KBM-7 (cell line): ENCODE measurements at regions not wholly inside any gene's neighbourhood (a gene's known extent, or its start where the extent isn't known, plus 50 kb on each side); places are given as distances from the start of the nearest gene placed in this dataset.
"Not testable (repeated sequence)": the region's sequence is repeated elsewhere in the genome, so short reads cannot be mapped to it uniquely, and the experiment has no call there.

Source experiments
- DNase-seq: peaks from one replicate; pipeline ENCODE4 v3.0.0-alpha.2; 2015
- in situ Hi-C: fragments of 300-500 bp; cut with MboI; formaldehyde crosslinking; loops from 2 replicates; pipeline ENCODE4 v1.14.3; 2020; ENCODE audit warnings: low sequenced_read_pairs, low pct_unique_long_range_greater_than_20kb, mixed read lengths

DNA sequence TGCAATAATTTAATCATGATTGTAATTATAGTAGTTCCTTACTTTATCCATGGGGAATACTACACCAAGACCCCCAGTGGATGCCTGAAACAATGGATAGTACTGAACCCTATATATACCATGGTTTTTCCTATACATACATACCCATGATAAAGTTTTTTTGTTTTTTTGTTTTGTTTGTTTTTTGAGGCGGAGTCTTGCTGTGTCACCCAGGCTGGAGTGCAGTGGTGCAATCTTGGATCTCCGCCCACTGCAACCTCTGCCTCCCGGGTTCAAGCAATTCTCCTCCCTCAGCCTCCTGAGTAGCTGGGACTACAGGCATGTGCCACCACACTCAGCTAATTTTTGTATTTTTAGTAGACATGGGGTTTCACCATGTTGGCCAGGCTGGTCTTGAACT lies 135.3 kb upstream of the HNRNPU start:
- DNase-seq, in situ Hi-C loops: not testable (repeated sequence)

DNA sequence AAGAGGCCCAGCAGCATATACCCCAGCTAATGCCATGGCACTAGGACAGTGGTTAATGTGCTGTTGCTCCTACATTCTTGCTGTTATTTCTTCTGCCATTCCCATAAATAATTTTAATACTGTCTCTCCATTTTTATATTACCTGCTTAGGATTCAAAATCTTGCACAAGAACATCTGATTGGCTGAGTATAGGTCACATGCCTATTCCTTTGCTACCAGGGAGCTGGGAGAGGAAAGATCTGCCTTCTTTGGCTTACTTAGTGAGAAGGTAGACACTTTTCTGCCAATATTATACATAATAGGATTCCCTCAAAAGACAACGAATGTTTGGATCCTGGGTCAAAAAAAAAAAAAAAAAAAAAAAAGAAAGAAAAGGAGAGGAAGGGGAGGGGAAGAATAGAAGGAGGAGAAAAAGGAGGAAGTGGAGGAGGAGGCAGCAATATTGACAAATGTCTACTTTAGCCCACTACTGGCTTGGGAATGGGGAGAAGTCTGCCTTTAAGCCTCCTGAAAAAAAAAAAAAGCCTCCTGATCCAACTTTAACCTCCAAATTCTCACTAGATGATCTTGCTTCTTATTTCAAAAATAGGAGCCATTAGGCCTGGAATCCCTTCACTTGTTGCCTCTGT lies 134.5 kb upstream of the HNRNPU start:
- in situ Hi-C loops: no loop called here
- no peak for DNase-seq

DNA sequence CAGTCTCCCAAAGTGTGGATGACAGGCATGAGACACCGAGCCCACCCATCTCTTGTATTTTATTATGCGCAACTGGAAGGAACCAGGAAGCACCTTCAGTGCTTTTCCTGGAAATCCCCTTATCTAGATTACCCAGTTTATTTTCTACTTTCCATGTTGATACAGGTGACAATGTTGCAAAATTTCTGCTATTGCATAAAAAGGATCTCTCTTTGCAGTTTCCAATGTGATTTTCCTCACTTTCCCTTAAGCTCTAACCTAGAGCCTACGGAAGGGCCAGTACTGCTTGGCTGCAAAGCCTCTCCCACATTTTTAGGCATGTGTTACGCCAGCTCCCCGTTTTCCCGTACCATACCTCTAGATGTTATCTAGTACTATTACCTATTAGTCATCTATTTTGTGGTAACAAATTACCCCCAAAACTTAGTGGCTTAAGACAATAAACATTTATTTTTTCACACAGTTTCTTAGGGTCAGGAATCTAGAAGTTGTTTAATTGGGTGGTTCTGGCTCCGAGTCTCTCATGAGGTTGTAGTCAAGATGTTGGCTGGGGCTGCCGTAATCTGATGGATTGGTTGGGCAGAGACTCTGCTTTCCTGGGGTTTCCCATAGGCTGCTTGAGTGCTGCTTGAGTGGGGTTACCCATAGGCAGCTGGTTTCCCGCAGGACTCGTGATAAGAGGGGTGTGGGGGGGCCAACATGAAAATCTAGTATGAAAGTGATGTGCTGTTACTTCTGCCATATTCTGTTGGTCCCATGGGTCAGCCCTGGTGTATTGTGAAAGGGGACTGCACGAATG lies 131.5 kb upstream of the HNRNPU start:
- in situ Hi-C loops: no loop called here
- no peak for DNase-seq

DNA sequence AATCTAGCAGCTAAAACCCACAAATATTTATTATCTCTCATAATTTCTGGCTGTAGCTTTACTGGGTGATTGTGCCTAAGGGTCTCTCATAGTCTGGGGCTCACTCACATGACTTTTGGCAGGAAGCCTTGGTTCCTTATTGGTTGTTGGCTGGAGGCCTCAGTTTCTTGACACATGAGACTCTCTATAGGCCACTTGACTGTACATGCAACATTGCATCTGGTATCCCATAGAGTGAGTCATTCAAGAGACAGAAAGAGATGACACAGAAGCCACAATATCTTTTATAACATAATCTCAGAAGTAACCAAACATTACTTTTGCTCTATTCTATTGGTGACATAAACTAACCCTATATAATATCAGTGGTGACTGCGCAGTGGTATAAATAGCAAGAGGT lies 128.5 kb upstream of the HNRNPU start:
- in situ Hi-C loops: no loop called here
- no peak for DNase-seq

DNA sequence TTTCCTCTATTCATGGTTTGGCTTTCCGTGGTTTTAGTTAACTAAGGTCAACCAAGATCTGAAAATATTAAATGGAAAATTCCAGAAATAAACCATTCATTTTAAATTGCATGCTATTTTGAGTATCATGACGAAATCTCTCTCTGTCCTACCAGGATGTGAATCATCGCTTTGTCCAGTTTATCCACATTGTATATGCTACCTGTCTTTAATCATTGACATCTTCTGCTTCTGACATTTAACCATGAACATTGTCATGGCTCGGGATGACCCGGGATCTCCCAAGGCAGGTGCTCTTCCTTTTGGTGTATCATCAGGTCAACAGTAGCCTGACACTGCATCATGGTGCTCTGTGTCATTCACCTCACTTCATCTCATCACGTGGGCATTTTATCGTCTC lies 125.5 kb upstream of the HNRNPU start:
- no peak for DNase-seq
- in situ Hi-C loops: no loop called here

DNA sequence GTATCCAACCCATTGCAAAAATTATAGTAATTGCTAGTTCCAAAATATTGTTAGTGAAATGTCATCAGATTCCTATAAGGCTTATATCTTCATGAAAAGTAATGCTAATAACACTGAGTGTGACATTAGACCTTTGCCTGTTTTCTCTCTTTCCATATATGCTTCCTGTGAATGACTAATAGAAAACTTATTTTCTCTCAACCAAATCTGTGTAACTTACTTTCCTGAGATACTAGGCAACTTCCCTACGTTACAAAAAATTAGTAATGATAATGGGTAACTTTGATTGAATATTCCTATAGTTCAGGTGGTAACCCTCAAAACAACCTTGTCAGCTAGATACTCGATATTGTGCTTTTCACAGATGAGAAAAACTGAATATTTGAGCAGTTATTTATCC lies 124.2 kb upstream of the HNRNPU start:
- in situ Hi-C loops: no loop called here
- no peak for DNase-seq

DNA sequence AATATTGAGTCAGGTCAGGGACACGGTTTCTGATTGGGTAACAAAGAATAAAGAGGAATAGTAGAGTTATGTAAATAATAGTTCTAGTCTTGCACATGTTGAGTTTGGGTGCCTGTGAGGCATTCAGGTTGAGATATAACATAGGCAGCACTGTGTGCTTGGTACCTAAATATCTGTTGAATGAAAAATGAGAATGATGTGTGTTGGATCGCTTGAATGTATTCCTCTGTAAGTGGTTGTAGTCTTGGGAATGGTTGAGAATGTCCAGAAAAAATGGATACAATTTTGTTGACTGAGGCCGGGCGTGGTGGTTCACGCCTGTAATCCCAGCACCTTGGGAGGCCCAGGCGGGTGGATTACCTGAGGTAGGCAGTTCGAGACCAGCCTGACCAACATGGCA lies 116.3 kb upstream of the HNRNPU start:
- no peak for DNase-seq
- in situ Hi-C loops: no loop called here

DNA sequence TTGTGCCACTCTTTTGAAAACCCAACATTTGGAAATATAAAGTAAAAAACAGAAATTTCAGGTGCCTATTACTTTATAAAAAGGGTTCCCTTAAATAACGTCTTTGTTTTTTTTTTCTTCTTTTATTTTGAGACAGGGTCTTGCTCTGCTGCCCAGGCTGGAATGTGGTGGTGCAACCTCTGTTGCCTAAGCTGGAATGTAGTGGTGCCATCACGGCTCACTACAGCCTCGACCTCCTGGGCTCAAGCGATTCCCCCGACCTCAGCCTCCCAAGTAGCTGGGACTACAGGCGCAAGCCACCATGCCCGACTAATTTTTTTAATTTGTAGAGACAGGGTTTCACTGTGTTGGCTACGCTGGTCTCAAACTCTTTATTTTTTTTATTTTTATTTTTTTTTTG lies 110.2 kb upstream of the HNRNPU start:
- in situ Hi-C loops: no loop called here
- no peak for DNase-seq

DNA sequence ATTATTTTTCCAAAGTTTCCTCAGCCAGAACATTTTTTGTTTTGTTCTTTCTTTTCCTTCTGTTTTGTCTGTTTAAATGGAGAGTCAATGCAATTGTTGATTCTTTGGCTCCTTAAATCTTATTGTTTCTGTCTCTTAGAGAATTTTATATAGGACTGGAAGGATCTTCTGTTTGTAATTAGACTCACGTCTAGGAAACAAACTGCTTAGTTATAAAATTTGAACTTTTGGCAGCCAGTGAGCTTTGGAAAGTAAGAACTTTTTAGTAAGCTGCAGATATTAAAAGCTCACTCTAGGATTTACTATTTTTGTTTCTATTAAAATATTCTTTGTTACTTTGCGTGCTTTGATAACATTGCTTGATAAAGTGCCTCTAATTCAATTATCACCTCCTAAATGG lies 109.8 kb upstream of the HNRNPU start:
- in situ Hi-C loops: no loop called here

DNA sequence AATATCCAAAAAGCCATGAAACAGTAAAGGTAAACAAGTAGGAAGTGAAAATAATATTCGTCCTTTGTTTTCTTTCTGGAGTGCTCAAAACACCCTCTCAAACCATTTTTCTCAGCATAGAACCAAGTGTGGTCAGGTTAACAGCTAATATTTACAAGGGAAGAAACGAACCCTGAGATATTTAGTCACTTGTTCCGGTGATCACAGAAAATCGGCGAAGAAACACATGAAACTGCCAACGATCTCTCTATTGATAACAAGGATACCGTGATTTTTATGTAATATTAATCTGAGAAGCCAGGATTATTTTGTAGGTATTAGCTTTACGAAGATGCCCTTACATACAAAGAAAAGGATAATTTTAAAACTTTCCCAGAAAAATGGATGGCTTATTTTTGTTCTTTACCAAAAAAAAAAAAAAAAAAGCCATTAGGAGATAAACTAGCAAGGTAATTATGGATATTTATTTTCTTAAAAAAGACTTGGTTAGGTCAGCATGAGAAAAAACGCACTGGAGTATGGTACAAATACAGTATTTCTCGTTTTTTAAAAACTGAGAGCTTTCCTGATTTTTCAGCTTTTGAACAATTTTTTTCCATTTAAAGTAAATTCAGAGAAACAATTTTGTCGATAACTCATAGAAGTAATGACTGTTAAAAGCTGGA lies 107.3 kb upstream of the HNRNPU start:
- in situ Hi-C loops: no loop called here
- DNase-seq: no peak

More for the DNA sequence above, 109.8 kb upstream of the HNRNPU start:
- no peak for DNase-seq

DNA sequence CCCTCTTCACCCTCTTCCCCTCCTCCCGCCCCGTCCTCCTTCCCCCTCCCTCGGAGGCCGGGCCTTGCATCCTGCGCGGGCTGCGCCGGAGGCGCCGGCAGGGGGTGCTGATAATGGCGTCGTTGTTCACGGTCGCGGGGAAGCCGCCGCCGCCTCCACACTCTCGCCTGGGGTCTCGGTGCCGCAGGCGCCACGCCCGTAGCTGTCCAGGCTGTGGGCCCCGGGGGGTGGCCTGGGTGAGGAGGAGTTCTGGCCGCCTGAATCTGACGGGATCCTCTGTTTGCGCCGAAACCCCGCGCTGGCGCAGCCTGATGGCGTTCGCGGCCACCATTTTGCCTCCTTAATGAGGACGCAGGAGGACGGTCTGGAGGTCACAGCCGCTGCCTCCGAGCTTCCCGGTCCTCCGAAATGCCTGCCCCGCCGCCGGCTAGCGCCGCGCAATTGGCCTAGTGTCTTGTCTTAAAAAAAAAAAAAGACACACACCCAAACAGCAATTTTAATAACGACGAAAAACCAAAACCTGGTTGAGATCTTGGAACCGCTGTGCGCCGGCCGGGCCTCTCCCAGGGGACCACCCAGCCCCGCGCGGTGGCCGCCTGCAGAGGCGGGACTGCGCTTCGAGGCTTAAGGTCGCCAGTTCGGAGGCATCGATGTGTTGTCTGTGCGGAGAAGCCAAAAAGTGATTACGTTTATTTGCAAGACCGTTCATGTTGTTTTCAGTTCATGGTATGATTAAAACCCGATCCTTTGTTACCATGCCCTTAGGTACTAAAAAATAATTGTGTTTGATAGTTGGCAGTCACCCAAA lies 106.6 kb upstream of the HNRNPU start:
- DNase-seq: peak; percentile 94
- in situ Hi-C loops: no loop called here

DNA sequence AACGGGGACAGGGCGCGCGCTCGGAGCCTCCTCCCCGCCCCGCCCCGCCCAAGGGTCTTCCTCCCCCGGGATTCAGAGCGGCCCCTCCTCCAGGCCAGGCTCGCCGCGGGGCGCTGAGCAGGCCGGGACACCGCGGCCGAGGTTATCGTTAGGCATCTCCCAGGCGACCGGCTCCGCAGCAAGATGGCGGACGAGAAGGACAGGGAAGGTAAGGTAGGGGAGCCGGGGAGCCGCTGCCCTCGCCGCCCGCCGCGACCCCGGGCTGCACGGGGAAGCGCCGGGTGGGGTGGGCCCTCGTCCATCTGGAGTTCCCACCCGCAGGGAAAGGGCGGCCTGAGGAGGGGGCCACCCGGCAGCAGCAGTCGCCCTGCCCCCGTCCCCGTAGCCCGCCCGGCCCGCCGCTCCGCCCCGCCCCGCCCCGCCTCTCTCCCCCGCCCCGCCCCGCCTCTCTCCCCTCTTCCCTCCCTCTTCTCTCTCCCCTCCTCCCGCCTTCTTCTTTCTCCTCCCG lies 105.9 kb upstream of the HNRNPU start:
- in situ Hi-C loops: no loop called here
- DNase-seq: peak; percentile 82

DNA sequence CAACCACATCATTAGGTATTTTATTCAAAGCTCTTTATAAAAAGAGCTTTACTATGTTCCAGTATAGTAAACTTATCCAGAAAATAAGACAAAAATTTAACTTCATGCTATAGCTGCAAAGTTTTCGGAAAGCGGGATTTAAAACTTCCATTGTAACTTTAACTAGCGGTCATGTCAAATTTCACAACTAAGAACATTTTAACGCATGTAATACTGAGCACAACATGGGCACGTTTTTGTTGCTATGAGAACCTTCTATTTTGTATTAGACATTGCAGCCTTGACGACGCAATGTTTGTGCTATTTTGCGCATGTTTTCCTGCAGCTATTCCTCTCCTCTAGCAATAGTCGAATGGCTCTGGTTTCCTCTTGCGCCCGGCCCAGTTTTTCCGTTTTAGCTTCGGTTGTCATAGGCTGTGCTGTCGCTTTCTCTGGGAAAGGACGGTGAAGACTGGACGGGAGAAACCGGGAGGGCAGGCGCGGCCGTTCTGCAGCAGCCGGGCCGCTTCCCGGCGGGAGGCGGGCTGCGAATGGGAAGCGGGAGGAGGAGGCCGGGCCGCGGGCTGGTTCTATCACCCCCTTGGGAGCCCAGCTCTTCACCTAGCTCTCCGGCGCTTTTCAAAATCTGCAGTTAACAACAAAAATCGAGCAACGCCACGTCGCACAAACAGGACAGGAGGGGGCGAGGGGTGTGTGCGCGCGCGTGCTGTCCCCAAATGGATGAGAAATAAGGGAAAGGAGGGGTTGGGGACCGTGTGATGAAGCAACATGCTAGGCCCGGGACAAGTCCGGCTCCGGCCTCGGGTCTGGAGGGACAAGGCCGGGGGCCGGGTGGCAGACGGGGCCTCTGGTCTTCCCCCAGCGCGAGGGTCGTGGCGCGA lies 105.3 kb upstream of the HNRNPU start:
- in situ Hi-C loops: no loop called here
- DNase-seq: peak; percentile 83

DNA sequence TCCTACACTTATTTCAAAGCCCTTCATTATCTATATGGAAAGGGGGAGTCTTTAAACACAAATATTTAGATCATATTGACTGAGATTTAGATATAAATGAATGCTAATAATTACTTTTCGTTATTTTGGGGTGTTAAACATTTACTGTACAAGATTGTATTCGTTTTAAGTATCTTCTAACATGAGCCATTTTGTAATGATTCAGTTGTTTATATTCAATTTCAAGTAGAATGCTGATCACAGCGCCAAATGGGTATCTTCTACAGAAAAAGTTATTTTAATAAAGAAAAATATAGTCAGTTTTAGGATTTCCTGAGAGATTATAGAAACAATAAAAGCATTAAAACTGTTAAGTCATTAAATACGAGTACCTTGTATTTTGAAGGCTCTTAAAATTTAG lies 104.5 kb upstream of the HNRNPU start:
- in situ Hi-C loops: no loop called here
- DNase-seq: no peak

DNA sequence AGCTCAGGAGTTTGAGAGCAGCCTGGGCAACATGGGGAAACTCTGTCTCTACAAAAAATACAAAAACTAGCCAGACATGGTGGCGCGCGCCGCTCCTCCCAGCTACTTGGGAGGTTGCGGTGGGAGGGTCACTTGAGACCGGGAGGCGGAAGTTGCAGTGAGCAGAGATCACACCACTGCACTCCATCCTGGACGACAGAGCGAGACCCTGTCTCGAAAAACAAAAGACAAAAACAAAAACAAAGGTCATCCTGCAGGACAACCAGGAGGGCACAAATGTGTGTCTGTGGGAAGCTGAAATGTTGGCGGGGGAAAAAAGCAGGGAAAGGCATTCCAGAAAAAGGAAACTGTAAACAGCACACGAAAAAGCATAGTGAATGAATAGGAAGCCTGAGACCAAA lies 104.1 kb upstream of the HNRNPU start:
- in situ Hi-C loops: no loop called here
- DNase-seq: no peak

DNA sequence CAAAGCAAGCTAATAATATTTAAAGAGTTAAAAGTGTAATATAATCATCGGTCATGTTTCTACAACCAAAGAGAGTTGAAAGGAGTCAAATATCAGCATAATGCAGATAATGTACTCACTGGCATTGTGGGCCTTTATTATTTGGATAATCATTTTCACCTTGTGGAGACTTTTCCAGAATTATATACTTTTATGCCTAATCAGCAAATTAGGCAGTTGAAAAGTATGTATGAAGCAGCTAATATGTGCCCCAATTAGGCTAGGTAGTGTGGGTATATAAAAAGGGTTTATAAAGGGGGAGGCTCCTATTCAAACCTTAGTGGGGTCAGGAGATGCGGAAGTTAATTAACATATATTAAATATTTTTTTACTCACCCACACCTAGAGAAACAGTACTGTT lies 102.8 kb upstream of the HNRNPU start:
- in situ Hi-C loops: no loop called here
- DNase-seq: no peak

DNA sequence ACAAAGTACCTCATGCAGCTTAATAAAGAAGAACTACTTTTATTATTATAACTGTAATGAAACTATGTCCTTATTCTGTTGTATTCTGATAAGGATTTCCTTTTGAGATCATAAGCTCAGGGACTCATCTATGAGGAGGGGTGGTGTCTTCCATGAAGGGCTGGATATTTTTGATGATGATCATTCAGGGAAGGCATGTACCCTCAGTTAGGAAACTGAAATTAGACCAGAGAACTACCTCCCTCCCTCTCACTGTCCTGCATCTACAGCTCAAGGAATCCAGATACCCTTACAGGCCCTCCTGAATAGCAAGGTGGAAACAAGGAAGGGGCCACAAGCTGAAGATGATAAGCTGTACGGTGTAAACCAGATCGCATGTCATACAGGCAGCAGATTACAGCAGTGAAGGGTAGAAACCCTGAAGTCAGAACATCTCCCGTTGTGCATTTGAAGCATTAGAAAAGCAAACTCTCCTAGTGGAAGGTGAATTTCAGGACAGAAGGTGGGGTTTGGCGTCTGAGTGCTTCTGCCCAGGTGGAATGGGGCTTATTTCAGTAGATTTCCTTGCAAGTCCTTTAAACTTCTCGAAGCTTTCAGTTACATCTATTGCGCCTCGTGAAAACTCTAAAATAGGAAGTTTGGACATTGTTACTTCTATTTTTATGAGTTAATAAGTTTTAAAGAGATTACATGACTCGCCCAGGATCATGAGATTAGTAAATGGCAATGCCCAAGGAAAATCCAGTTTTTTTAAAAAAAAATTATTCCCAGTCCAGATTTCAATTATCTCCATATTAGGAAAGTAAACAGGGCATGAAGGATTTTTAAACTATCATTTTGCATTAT lies 101.1 kb upstream of the HNRNPU start:
- in situ Hi-C loops: no loop called here
- DNase-seq: no peak
